ENCODE measurements at regions not wholly inside any gene's neighbourhood (a gene's known extent, or its start where the extent isn't known, plus 50 kb on each side); places are given as distances from the start of the nearest gene placed in this dataset.
"Not testable (repeated sequence)": the region's sequence is repeated elsewhere in the genome, so short reads cannot be mapped to it uniquely, and the experiment has no call there.

- DNase-seq (ENCODE audit: low read depth in 2 of 2): no peak
These were observed 268.9 kb upstream of the PFKP start for GRCh38 chr10:2798336-2799022.

DNA sequence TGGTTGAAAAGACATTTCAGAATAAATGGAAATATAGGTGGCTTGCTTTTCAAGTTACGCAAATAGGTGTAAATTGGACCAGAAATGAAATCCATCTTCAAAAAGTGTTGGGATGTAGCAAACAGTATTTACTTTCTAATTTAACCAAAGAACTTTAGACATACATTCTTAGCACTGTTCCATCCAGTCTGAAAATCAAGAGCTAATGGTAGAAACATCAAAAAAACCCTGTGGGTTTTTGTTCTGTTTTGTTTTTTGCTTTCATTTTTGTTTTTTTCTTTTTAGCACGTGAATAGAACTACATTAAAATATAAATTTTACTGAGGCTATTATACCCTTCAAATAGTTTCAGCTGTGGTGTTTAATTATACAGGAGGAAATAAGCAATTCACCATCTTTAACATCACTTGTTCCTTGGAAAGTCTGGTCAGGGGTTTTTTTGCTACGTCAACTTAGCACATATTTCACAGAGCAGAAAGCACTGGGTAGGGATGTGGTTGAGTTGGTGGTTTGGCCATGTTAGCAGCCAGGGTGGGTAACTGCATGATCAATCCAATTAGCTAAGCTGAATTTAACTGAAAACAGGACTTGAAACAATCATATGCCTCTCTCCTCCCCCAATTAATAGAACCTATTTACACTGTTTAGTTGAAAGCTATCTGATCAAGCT is 275.4 kb upstream of the PFKP start:
- DNase-seq (ENCODE audit: low read depth in 2 of 2): no peak

- DNase-seq (ENCODE audit: low read depth in 2 of 2): no peak
These were observed 276.8 kb upstream of the PFKP start for GRCh38 chr10:2790396-2791188.

DNA sequence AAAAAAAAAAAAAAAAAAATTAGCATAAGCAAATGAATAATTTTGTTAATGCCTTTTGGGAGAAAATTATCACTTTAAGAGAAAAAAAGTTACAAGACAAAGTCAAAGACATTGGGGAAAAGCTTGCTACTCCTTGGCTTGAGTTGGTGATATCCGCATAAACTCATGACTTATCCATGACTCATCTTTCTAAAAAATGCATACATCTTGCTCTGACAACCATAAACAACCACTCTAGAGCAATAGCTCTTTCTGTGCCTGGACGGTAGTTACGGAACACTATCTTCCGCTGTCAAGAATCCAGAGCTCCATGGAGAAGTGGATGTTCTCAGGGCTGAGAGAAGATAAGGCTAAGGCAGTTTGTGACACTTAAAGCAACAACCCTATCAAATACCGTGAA is 281.1 kb upstream of the PFKP start:
- no peak for DNase-seq (ENCODE audit: low read depth in 2 of 2)

- DNase-seq (ENCODE audit: low read depth in 2 of 2): no peak
These were observed 282.6 kb upstream of the PFKP start for GRCh38 chr10:2784766-2785165.

- DNase-seq (ENCODE audit: low read depth in 2 of 2): no peak
These were observed 284.4 kb upstream of the PFKP start for GRCh38 chr10:2782950-2783349.

DNA sequence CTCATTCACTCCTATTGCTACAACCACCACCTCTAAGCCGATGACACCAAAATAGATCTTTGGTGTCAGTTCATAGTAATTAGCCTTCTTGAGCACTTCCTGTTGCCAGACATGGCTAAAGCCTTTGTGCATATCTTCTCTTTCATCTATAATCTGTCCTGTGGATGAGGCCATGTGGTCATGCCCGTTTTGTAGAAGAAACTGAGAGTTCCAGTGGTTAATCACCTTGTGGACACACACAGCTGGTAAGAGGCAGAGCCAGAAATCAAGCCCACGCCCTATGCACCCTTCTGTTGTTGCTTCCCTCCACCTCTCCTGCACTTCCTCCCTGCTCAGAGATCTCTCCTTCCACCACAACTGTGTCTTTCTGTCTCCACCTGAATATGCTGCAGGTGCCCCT is 285.1 kb upstream of the PFKP start:
- DNase-seq (ENCODE audit: low read depth in 2 of 2): no peak

DNA sequence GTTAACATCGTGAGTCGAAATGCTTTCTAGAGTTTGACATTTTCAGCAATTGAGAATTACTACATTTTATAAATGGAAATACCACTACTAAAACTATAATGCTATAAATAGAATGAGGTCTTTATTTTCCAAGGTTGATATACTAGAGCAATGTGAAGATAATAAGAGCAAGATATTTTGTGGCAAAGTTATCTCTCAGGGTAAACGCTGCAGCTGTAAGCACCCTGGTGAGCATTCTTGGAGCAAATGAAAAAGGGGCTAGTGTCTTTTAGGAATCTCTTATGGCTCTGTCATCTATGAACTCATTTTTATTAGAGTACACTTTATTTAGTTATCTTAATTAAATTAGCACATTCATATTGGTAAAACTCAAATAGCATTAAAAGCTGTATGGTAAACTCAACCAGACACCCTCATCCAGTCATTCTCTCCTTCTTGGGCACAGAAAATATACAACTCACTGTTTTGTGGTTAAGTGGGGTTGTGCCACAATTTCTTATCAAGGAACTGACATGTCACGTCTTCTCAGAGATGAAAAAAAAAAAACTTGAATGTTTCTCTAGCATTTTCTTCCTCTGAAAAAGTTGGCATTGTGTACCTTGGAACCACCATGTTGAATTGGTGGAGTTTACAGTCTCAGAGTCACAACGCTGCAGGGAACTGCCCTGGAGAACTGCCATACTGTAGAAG is 289.5 kb upstream of the PFKP start:
- no peak for DNase-seq (ENCODE audit: low read depth in 2 of 2)

GRCh38 chr10:2772816-2773631 is 294.3 kb upstream of the PFKP start:
- DNase-seq (ENCODE audit: low read depth in 2 of 2): no peak

DNA sequence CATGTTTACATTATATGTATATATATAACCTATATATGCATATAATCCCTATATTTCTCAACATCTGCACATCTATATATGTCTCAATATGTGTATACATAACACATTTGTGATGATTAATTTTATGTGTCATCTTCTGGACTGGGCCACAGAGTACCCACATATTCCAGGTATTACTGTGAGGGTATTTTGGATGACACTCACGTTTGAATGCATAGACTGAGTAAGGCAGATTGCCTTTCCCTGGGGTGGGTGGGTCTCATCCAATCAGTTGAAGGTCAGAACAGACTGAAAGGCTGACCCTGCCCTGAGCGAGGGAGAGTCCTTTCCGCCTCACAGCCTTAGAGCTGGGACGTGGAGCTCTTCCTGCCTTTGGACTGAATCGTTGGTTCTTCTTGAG is 295.2 kb upstream of the PFKP start:
- DNase-seq (ENCODE audit: low read depth in 2 of 2): no peak

GRCh38 chr10:2767293-2767692 is 300.1 kb upstream of the PFKP start:
- not testable (repeated sequence) for DNase-seq (ENCODE audit: low read depth in 2 of 2)

DNA sequence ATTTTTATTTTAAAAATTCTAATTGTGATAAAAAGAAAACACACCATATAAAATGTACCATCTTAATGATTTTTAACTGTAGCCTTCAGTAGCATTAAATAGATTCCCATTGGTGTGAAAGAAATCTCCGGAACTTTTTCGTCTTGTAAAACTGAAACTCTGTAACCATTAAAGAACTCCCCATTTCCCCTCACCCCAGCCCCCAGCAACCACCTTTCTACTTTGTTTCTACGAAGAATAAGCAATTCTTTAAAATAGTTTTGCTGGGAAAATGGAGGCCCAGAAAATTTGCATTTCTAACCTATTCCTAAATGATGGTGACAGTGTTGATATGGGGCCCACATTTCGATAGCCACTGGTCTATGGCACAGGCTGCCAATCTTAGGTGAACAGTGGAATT is 305.4 kb upstream of the PFKP start:
- no peak for DNase-seq (ENCODE audit: low read depth in 2 of 2)

- no peak for DNase-seq (ENCODE audit: low read depth in 2 of 2)
These were observed 306.0 kb upstream of the PFKP start for GRCh38 chr10:2761311-2761710.

- no peak for DNase-seq (ENCODE audit: low read depth in 2 of 2)
These were observed 306.6 kb upstream of the PFKP start for GRCh38 chr10:2760736-2761135.

- DNase-seq (ENCODE audit: low read depth in 2 of 2): no peak
These were observed 308.1 kb upstream of the PFKP start for GRCh38 chr10:2759233-2759632.

GRCh38 chr10:2754943-2755342 is 312.4 kb upstream of the PFKP start:
- no peak for DNase-seq (ENCODE audit: low read depth in 2 of 2)

GRCh38 chr10:2748287-2748686 is 319.1 kb upstream of the PFKP start:
- no peak for DNase-seq (ENCODE audit: low read depth in 2 of 2)

DNA sequence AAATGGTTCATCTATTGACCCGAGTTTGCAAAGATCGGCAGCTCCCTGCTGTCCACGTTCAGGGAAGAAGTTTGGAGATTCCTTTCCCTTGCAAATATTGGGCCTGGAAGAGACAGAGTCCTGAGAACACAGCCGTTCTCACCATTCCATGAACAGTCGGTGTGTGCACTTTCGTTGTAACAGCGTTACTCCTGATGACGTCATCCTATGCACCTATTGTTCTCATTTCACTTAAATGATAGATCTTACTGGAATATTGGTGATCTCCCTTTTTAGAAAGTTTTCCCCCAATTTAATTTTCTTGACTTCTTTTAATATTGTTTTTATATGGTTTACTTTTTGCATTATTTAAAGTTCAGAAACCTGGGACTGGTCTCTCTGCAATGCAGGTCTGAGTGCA is 320.7 kb upstream of the PFKP start:
- DNase-seq (ENCODE audit: low read depth in 2 of 2): no peak

GRCh38 chr10:2745666-2746065 is 321.7 kb upstream of the PFKP start:
- no peak for DNase-seq (ENCODE audit: low read depth in 2 of 2)

DNA sequence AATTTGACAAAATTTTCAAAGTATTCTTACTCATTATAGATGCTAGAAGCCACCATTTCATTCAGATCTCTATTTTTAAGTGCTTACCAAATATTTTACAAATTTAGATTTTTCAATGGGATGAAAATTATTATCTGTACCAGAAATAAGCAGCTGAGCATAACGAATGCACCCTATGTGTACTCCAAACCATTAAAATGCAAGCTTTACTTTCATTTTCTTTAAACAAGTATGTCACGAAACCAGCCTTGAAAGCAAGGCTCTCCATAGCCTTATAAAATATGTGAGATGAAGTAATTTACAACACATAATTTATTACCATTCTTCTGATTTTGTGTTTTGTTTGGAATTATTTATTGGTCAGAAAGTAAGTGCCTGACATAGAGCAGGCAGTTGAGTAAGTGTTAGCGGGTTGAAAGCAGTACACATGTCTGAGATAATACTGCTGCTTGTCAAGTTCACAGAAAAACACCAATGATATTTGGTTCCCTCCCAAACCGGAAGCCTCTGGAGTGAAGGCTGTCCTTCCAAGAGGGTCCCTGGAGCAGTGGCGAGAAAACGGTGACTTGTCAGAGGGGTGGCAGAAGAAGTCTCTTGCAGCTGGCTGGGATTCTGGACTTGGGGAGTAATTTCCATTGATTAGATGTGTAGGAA is 322.7 kb upstream of the PFKP start:
- no peak for DNase-seq (ENCODE audit: low read depth in 2 of 2)

DNA sequence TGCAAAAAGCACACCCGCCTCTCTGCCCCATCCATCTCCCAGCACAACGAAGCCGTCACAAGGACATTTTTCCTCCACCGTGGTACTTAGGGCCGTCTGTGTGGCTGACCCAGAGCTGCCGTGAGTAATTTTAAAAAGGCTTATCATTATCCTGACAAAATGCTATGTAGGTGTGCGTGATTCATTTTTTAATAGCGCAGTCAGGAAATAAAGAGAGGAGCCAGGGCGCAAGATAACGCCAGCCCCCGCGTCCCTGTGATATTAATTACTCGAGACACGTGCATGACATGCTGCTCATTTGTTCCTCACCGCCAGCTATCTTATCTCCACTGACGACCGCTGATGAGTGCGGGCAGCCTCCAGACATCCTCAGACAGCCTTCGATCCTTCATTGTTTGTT is 332.7 kb upstream of the PFKP start:
- no peak for DNase-seq (ENCODE audit: low read depth in 2 of 2)
